ENCODE measurements at regions not wholly inside any gene's neighbourhood (a gene's known extent, or its start where the extent isn't known, plus 50 kb on each side); places are given as distances from the start of the nearest gene placed in this dataset.

DNA sequence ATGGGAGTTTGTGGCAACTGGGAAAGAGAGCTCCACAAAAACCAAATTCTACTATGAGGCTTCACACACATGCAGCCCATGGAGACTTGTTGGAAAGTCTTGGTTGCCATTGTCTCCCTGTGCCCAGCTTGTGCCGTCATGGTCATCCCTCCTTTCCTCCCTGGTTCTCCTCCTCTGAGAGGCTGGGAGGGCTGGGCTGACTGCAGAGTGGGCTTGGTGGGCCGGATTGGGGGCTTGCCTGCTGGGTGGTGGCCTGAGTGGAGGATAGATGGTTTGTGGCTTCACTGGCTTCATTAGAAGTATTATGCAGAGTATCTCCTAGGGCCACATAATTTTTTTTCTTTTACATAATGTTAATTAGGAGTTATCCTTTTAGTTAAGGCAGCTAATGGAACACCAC is 52.3 kb upstream of the IRX2 start:
- H2BK15ac ChIP-seq (ENCODE audit: low read length) = no peak overlapping the region
- DNase-seq (ENCODE audit: low read depth in 1 of 2, low spot score in 2 of 2) (no peak), FAIRE-seq (no peak)
- H3K36me3 ChIP-seq (ENCODE audit: control insufficient read depth in 2 of 4, insufficient read depth in 4 of 4, low read length in 3 of 4) = no peaks in the 10 kb centered on the region
- no peak overlapping the region for H3K9ac ChIP-seq (replicated peaks in 1 of 4; ENCODE audit: extremely low read depth in 1 of 4, low read depth in 3 of 4, low read length in 3 of 4)
- no peak overlapping the region for H3K4ac ChIP-seq (replicated peaks; ENCODE audit: insufficient read length, low read depth, low read length)
- ChIA-PET CTCF (ENCODE audit: partially characterized antibody) (interaction anchor here (0.6 to 3.9 kb wide), 11 partner anchors 8 to 142 kb away, joined by 3 to 17 read pairs (median 5); no protein-coding TSS in a partner anchor), POLR2A (ENCODE audit: partially characterized antibody) (interaction anchor here (0.6 kb wide), 1 partner anchor 26 kb away, joined by 3 read pairs; no protein-coding TSS in a partner anchor)
- H3K14ac ChIP-seq (ENCODE audit: insufficient read length) = no peak overlapping the region
- H2BK5ac ChIP-seq (ENCODE audit: low read depth, low read length) = no peak overlapping the region
- H3K18ac ChIP-seq (ENCODE audit: extremely low read depth, low read length) = no peak overlapping the region
- no peak overlapping the region for H3K23ac ChIP-seq (ENCODE audit: insufficient read length)
- no peak overlapping the region for H3K4me2 ChIP-seq (ENCODE audit: insufficient read depth in 1 of 2, low read depth in 2 of 2, low read length in 2 of 2)
- no peak overlapping the region for H4K5ac ChIP-seq (ENCODE audit: insufficient read length, low read depth, low read length)
- H2BK120ac ChIP-seq (replicated peaks; ENCODE audit: low read depth, low read length) = no peak overlapping the region
- no peak overlapping the region for H2BK12ac ChIP-seq (ENCODE audit: low read depth, low read length)
- H4K91ac ChIP-seq (replicated peaks; ENCODE audit: insufficient read length, low read length) = no peak overlapping the region
- H3K9me3 ChIP-seq (ENCODE audit: insufficient read depth in 2 of 2, low read depth in 1 of 2, low read length in 1 of 2) = no peaks in the 10 kb centered on the region
- no peaks in the 10 kb centered on the region for H3K4me1 ChIP-seq (replicated peaks in 1 of 4; ENCODE audit: control insufficient read depth in 3 of 4, insufficient read depth in 4 of 4, low read length in 3 of 4)
- no peak for TF ChIP-seq JUND (IDR thresholded peaks at IDR 0.05; ENCODE audit: low read length)
- no peak for TF ChIP-seq TAF1 (IDR thresholded peaks at IDR 0.05; ENCODE audit: low read depth, low read length)
- TF ChIP-seq SP1 (IDR thresholded peaks at IDR 0.05; ENCODE audit: low read depth, low read length) = no peak
- no peak for TF ChIP-seq YY1 (IDR thresholded peaks at IDR 0.05; ENCODE audit: low read depth, low read length)
- no peak for TF ChIP-seq POLR2AphosphoS5 (IDR thresholded peaks at IDR 0.05; ENCODE audit: low read depth, low read length)
- TF ChIP-seq FOSL1 (IDR thresholded peaks at IDR 0.05; ENCODE audit: insufficient read depth, low read depth, low read length) = no peak
- no peak overlapping the region for H3K27ac ChIP-seq (ENCODE audit: low read depth, low read length)
- no peak overlapping the region for H3K4me3 ChIP-seq (ENCODE audit: extremely low read depth in 1 of 4, insufficient read depth in 2 of 4, low read depth in 3 of 4, low read length in 4 of 4)
- H3K27me3 ChIP-seq (replicated peaks in 1 of 4; ENCODE audit: control insufficient read depth in 3 of 4, extremely low read depth in 1 of 4, insufficient read depth in 3 of 4, low read length in 3 of 4) = no peaks in the 10 kb centered on the region
- H2BK20ac ChIP-seq (ENCODE audit: low read length) = no peak overlapping the region
- no peak overlapping the region for H2AK5ac ChIP-seq (ENCODE audit: low read depth, low read length)
- H3K79me2 ChIP-seq (ENCODE audit: control insufficient read depth in 1 of 2, insufficient read depth in 2 of 2, low read length in 2 of 2) = no peaks in the 10 kb centered on the region
- H3K56ac ChIP-seq (replicated peaks; ENCODE audit: insufficient read length, low read depth, low read length) = no peak overlapping the region
- H3K23me2 ChIP-seq (ENCODE audit: low read depth, low read length) = no peaks in the 10 kb centered on the region
- WGBS, 2 experiments (ENCODE audit: extremely low coverage in 1 of 2, insufficient coverage in 1 of 2, insufficient read length in 1 of 2, insufficient replicate concordance in 2 of 2, low coverage in 1 of 2, low lambda C conversion rate in 2 of 2, missing lambda C conversion rate in 1 of 2) = 87% methylated on average over 2 of the region's 2 CpGs; no CpG with 5 or more reads in 1 of the 2 experiments
- no peak overlapping the region for H4K8ac ChIP-seq (ENCODE audit: extremely low read depth, insufficient read depth, low read length)
- H4K20me1 ChIP-seq (replicated peaks in 1 of 2; ENCODE audit: control insufficient read depth in 1 of 2, insufficient read depth in 2 of 2, low read length in 2 of 2) = no peaks in the 10 kb centered on the region
- no peaks in the 10 kb centered on the region for H3K79me1 ChIP-seq (ENCODE audit: low read depth, low read length)
- H2AFZ ChIP-seq (ENCODE audit: low read length) = no peak overlapping the region
